Testis (tissue), 2 donors: ENCODE measurements at regions not wholly inside any gene's neighbourhood (a gene's known extent, or its start where the extent isn't known, plus 50 kb on each side); places are given as distances from the start of the nearest gene placed in this dataset.

Source experiments
- POLR2A ChIP-seq: fragments of 450-650 bp; IDR thresholded peaks from one replicate; pipeline ENCODE4 v1.6.1; 2017; ENCODE audit warnings: antibody characterized with exemption, mild to moderate bottlenecking, moderate library complexity
- TF ChIP-seq, protein P1 (sequence below), 3 experiments: fragments of 450-650 bp in 2 of 3; fragments of 200-600 bp in 1 of 3; sonication (generic) in 1 of 3; IDR thresholded peaks; one replicate each; pipeline ENCODE4 v1.5.1; 2016 to 2019; ENCODE audit warnings: antibody characterized with exemption in 3 of 3, mild to moderate bottlenecking in 2 of 3, moderate library complexity in 1 of 3

DNA sequence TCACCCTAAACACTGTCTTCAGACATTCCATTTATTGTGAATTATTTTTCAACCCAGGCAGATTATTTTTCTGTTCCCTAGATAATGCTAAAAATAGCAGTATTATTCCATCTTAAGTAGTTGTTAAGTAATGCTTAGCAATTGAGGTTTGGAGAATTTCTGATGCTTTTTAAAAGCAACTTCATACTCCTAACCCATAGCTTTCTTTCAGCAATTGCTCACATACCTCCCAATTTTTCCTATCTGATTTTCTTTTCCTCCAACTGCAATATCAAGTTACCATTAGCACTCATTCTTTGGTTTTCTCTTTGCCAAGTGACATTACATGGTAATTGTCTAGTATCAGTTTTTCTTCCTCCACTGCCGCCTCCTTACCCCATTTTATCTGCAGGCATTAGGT, 104.7 kb downstream of the GPR85 start:
- TF ChIP-seq, protein P1, sequence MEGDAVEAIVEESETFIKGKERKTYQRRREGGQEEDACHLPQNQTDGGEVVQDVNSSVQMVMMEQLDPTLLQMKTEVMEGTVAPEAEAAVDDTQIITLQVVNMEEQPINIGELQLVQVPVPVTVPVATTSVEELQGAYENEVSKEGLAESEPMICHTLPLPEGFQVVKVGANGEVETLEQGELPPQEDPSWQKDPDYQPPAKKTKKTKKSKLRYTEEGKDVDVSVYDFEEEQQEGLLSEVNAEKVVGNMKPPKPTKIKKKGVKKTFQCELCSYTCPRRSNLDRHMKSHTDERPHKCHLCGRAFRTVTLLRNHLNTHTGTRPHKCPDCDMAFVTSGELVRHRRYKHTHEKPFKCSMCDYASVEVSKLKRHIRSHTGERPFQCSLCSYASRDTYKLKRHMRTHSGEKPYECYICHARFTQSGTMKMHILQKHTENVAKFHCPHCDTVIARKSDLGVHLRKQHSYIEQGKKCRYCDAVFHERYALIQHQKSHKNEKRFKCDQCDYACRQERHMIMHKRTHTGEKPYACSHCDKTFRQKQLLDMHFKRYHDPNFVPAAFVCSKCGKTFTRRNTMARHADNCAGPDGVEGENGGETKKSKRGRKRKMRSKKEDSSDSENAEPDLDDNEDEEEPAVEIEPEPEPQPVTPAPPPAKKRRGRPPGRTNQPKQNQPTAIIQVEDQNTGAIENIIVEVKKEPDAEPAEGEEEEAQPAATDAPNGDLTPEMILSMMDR (IDR thresholded peaks at IDR 0.05) = no peak
- no peak for TF ChIP-seq POLR2A
